ENCODE measurements at regions not wholly inside any gene's neighbourhood (a gene's known extent, or its start where the extent isn't known, plus 50 kb on each side); places are given as distances from the start of the nearest gene placed in this dataset.
A peak's percentile ranks its signal among the peaks of the same experiment; 100 is the strongest.

GRCh38 chr15:95296643-95297042 lies 1033.9 kb upstream of the NR2F2 start:
- Mint-ChIP-seq H3K9me3 (ENCODE audit: unreplicated experiment) (peaks cover 5% of the 10 kb centered on the region), H3K4me1 (ENCODE audit: insufficient read depth, unreplicated experiment) (peaks cover 6% of the 10 kb centered on the region), H3K27me3 (ENCODE audit: insufficient read depth, unreplicated experiment) (no peaks in the 10 kb centered on the region), H3K4me3 (ENCODE audit: unreplicated experiment) (no peak overlapping the region), H3K36me3 (ENCODE audit: insufficient read depth, unreplicated experiment) (peaks cover 6% of the 10 kb centered on the region), H3K27ac (ENCODE audit: low read depth, unreplicated experiment) (no peak overlapping the region)
- DNase-seq (ENCODE audit: unreplicated experiment): no peak
- no peak for TF ChIP-seq CTCF (IDR thresholded peaks at IDR 0.05; ENCODE audit: unreplicated experiment)
- intact Hi-C loops (cut with micrococcal nuclease): no loop called here
- POLR2A ChIA-PET: no interaction called here
- no TSS peak for BruUV-seq (replicated peaks)
- CTCF ChIA-PET: interaction anchor here (0.7 to 1.6 kb wide), 2 partner anchors 9 to 974 kb away, joined by 5 to 8 read pairs; no protein-coding TSS in a partner anchor

DNA sequence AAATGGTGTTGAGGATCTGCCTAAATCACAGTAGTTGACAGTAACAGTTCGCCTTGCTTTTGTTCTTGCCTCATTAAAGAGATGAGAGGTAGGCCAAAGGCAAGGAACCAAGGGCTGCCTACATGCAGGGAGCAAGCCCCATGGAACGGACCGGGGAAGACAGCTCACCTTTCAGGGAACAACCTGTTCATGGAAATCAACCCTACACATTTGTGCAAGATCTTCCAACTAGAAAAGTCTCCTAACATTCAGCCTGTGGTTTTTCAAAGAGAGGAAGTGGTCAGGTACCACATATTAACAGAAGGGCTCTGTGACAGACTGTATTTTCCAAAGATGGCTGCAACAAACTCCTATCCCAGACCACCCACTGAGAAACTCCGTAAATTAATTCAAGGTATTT lies 1031.8 kb upstream of the NR2F2 start:
- Mint-ChIP-seq H3K27me3 (ENCODE audit: insufficient read depth, unreplicated experiment) (no peaks in the 10 kb centered on the region), H3K4me3 (ENCODE audit: unreplicated experiment) (no peak overlapping the region), H3K36me3 (ENCODE audit: insufficient read depth, unreplicated experiment) (peaks cover 6% of the 10 kb centered on the region), H3K27ac (ENCODE audit: low read depth, unreplicated experiment) (no peak overlapping the region), H3K4me1 (ENCODE audit: insufficient read depth, unreplicated experiment) (no peaks in the 10 kb centered on the region), H3K9me3 (ENCODE audit: unreplicated experiment) (peaks cover 7% of the 10 kb centered on the region)
- TF ChIP-seq CTCF (IDR thresholded peaks at IDR 0.05; ENCODE audit: unreplicated experiment): no peak
- no peak for DNase-seq (ENCODE audit: unreplicated experiment)
- ChIA-PET CTCF (no interaction called here), POLR2A (no interaction called here)
- BruUV-seq (replicated peaks): no TSS peak
- intact Hi-C loops (cut with micrococcal nuclease): no loop called here

- intact Hi-C loops (cut with micrococcal nuclease): no loop called here
- TF ChIP-seq CTCF (IDR thresholded peaks at IDR 0.05; ENCODE audit: unreplicated experiment): no peak
- Mint-ChIP-seq H3K9me3 (ENCODE audit: unreplicated experiment) (peaks cover 7% of the 10 kb centered on the region), H3K4me1 (ENCODE audit: insufficient read depth, unreplicated experiment) (no peaks in the 10 kb centered on the region), H3K36me3 (ENCODE audit: insufficient read depth, unreplicated experiment) (no peaks in the 10 kb centered on the region), H3K4me3 (ENCODE audit: unreplicated experiment) (no peak overlapping the region), H3K27me3 (ENCODE audit: insufficient read depth, unreplicated experiment) (no peaks in the 10 kb centered on the region), H3K27ac (ENCODE audit: low read depth, unreplicated experiment) (no peak overlapping the region)
- CTCF ChIA-PET: no interaction called here
- POLR2A ChIA-PET: no interaction called here
- BruUV-seq (replicated peaks): no TSS peak
- peak; percentile 7 for DNase-seq (ENCODE audit: unreplicated experiment)
These were observed 1029.5 kb upstream of the NR2F2 start for GRCh38 chr15:95300958-95301357.

DNA sequence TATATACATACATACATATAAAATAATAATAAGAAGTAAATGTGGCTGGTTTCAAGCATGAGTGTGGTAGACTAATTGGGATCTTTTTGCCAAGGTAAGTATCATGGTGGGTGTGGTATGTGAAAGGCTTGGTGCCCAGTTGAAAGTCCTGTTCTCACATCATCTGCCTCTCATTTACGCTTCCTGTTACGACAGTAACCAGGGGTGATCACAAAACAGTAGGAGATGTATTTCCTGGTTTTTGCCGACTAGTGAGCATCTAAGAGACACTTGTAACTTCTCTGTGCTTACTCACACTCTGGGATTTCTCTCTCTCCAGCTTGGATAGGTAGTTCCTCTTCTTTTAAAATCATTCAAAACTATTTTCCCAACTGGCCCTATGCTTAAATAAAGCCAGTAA lies 1028.3 kb upstream of the NR2F2 start:
- no TSS peak for BruUV-seq (replicated peaks)
- no peaks in the 10 kb centered on the region for H3K36me3 Mint-ChIP-seq (ENCODE audit: insufficient read depth, unreplicated experiment)
- no peak overlapping the region for H3K27ac Mint-ChIP-seq (ENCODE audit: low read depth, unreplicated experiment)
- no peak overlapping the region for H3K4me3 Mint-ChIP-seq (ENCODE audit: unreplicated experiment)
- peaks cover 7% of the 10 kb centered on the region for H3K9me3 Mint-ChIP-seq (ENCODE audit: unreplicated experiment)
- DNase-seq (ENCODE audit: unreplicated experiment): no peak
- ChIA-PET CTCF (no interaction called here), POLR2A (no interaction called here)
- TF ChIP-seq CTCF (IDR thresholded peaks at IDR 0.05; ENCODE audit: unreplicated experiment): no peak
- no peaks in the 10 kb centered on the region for H3K27me3 Mint-ChIP-seq (ENCODE audit: insufficient read depth, unreplicated experiment)
- no peaks in the 10 kb centered on the region for H3K4me1 Mint-ChIP-seq (ENCODE audit: insufficient read depth, unreplicated experiment)
- intact Hi-C loops (cut with micrococcal nuclease): no loop called here

Data from MCF 10A (cell line).